ENCODE measurements at regions not wholly inside any gene's neighbourhood (a gene's known extent, or its start where the extent isn't known, plus 50 kb on each side); places are given as distances from the start of the nearest gene placed in this dataset.

- TF ChIP-seq CTCF (IDR thresholded peaks at IDR 0.05; ENCODE audit: insufficient read depth, low read length, poor library complexity, severe bottlenecking), result no peak
- Histone ChIP-seq H3K4me3 (ENCODE audit: low read depth, low read length) (no peak overlapping the region), H3K36me3 (ENCODE audit: control insufficient read depth, insufficient read depth, low read length) (no peaks in the 10 kb centered on the region), H3K27me3 (ENCODE audit: control insufficient read depth, insufficient read depth, low read length) (no peaks in the 10 kb centered on the region)
- no peak for DNase-seq (ENCODE audit: low read depth)
Measured at GRCh38 chr10:90432866-90433265, 425.0 kb downstream of the HTR7 start.

- no peak for DNase-seq (ENCODE audit: low read depth)
- Histone ChIP-seq H3K27me3 (ENCODE audit: control insufficient read depth, insufficient read depth, low read length) (no peaks in the 10 kb centered on the region), H3K36me3 (ENCODE audit: control insufficient read depth, insufficient read depth, low read length) (no peaks in the 10 kb centered on the region), H3K4me3 (ENCODE audit: low read depth, low read length) (no peak overlapping the region)
- no peak for TF ChIP-seq CTCF (IDR thresholded peaks at IDR 0.05; ENCODE audit: insufficient read depth, low read length, poor library complexity, severe bottlenecking)
Measured at GRCh38 chr10:90435296-90435695, 422.5 kb downstream of the HTR7 start.

GRCh38 chr10:90437452-90437851 is 420.4 kb downstream of the HTR7 start:
- no peak for DNase-seq (ENCODE audit: low read depth)

GRCh38 chr10:90440870-90441269 is 417.0 kb downstream of the HTR7 start:
- DNase-seq (ENCODE audit: low read depth), result no peak
- no peaks in the 10 kb centered on the region for H3K27me3 ChIP-seq (ENCODE audit: control insufficient read depth, insufficient read depth, low read length)
- H3K4me3 ChIP-seq (ENCODE audit: low read depth, low read length), result no peak overlapping the region
- no peaks in the 10 kb centered on the region for H3K36me3 ChIP-seq (ENCODE audit: control insufficient read depth, insufficient read depth, low read length)
- no peak for TF ChIP-seq CTCF (IDR thresholded peaks at IDR 0.05; ENCODE audit: insufficient read depth, low read length, poor library complexity, severe bottlenecking)

More at GRCh38 chr10:90437452-90437851, 420.4 kb downstream of the HTR7 start:
- Histone ChIP-seq H3K4me3 (ENCODE audit: low read depth, low read length) (no peak overlapping the region), H3K27me3 (ENCODE audit: control insufficient read depth, insufficient read depth, low read length) (no peaks in the 10 kb centered on the region), H3K36me3 (ENCODE audit: control insufficient read depth, insufficient read depth, low read length) (no peaks in the 10 kb centered on the region)
- TF ChIP-seq CTCF (IDR thresholded peaks at IDR 0.05; ENCODE audit: insufficient read depth, low read length, poor library complexity, severe bottlenecking), result no peak

GRCh38 chr10:90443342-90443741 is 414.5 kb downstream of the HTR7 start:
- no peak for TF ChIP-seq CTCF (IDR thresholded peaks at IDR 0.05; ENCODE audit: insufficient read depth, low read length, poor library complexity, severe bottlenecking)
- H3K36me3 ChIP-seq (ENCODE audit: control insufficient read depth, insufficient read depth, low read length), result no peaks in the 10 kb centered on the region
- H3K27me3 ChIP-seq (ENCODE audit: control insufficient read depth, insufficient read depth, low read length), result no peaks in the 10 kb centered on the region
- H3K4me3 ChIP-seq (ENCODE audit: low read depth, low read length), result no peak overlapping the region
- no peak for DNase-seq (ENCODE audit: low read depth)

GRCh38 chr10:90447831-90448230 is 410.0 kb downstream of the HTR7 start:
- Histone ChIP-seq H3K4me3 (ENCODE audit: low read depth, low read length) (no peak overlapping the region), H3K27me3 (ENCODE audit: control insufficient read depth, insufficient read depth, low read length) (no peaks in the 10 kb centered on the region), H3K36me3 (ENCODE audit: control insufficient read depth, insufficient read depth, low read length) (no peaks in the 10 kb centered on the region)
- TF ChIP-seq CTCF (IDR thresholded peaks at IDR 0.05; ENCODE audit: insufficient read depth, low read length, poor library complexity, severe bottlenecking), result no peak
- DNase-seq (ENCODE audit: low read depth), result no peak

Data from kidney epithelial cell (primary cell).